IPS DF 4.7 (cell line): ENCODE measurements at regions not wholly inside any gene's neighbourhood (a gene's known extent, or its start where the extent isn't known, plus 50 kb on each side); places are given as distances from the start of the nearest gene placed in this dataset.
"Not testable (repeated sequence)": the region's sequence is repeated elsewhere in the genome, so short reads cannot be mapped to it uniquely, and the experiment has no call there.

Source experiments
- DNase-seq: peaks from one replicate; pipeline ENCODE4 v3.0.0-alpha.2; 2013; ENCODE audit warnings: low spot score; ENCODE audit errors: extremely low read depth

DNA sequence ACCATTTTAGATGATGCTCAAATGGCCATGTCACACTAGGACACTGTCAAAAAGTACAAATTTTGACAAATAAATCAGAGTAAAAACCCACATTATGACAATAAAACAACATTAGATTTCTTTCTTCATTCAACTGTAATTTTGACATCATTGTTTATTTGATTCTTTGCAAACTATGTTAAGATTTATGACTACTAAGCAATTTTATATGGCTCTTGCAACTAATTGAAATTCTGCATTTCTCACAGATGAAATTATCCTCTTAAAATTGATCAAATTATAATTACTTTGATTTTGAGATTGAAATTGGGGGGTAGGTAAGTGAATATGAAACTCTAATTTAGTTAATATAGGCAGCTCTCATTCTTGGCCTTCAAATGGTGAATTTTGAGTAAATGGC is 59.8 kb downstream of the ATOH1 start:
- DNase-seq = no peak

DNA sequence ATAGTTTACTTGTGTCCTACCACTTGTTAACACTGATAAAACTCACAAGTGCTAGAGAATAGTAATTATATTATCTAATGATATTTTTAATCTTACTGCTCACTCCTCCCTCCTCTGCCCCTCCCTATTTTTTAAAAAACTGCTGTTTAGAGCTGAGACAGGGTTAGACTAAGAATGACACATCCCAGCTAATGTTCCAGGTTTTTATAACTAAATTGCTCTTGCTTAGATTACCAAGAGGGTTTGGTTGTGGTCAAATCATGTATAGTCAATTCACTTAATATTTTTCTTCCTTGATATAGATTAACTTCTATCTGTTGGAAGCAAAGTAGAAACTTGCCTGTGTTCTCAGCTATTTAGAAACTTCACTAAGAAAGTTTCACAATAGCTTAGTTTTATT is 60.2 kb downstream of the ATOH1 start:
- no peak for DNase-seq

DNA sequence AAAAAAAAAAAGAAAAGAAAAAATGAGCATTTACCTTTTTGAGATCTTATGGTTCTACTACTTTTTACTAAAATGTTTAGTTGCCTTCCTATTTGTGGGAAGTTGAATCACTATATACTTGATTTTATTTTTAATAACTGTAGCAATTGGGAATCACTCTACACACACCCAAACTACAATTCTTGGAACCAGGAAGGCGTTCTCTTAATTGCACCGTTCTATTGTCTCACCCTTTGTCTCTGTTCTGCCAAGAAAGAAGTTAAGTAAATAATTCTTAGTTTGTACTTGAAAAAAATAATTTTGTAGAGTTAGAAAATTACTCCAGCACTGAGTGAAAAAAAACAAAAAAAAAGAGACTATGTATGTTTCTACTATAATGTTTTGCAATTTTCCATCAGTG is 62.7 kb downstream of the ATOH1 start:
- DNase-seq = no peak

DNA sequence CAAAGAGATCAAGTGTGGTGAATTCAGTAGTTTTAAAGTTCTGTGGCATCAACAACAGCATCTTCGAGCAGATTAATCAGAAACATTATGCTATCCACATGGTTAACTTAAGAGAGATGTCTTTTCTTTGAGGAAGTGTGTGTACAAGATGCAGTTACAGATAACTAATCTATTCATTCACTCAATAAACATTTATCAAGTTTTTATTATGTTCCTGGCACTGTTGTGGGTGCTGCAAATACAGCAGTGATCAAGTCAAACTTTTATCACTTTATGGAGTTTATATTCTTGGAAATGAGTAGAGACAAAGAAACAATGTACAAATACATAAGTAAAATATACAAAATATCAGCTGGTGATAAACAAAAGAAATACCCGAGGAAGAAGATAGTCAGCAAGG is 66.4 kb downstream of the ATOH1 start:
- no peak for DNase-seq

DNA sequence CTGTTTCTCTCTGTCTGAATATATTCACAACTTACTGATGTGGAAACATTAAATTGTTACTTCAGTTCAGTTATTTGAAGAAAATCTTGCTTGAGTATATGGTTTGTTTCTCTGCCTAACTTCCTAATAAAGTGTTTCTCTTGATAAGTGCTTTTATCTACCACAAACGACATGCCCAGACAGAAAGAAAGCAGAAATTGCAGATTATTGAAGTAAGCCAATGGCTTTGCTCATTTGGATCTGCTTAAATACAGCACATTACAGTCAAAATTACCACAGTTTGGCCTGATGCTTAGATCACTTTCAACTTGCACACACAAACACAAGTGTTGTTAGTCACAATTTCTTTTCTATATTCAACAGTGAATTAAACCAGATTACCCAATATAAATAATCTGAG is 68.0 kb downstream of the ATOH1 start:
- DNase-seq = no peak

DNA sequence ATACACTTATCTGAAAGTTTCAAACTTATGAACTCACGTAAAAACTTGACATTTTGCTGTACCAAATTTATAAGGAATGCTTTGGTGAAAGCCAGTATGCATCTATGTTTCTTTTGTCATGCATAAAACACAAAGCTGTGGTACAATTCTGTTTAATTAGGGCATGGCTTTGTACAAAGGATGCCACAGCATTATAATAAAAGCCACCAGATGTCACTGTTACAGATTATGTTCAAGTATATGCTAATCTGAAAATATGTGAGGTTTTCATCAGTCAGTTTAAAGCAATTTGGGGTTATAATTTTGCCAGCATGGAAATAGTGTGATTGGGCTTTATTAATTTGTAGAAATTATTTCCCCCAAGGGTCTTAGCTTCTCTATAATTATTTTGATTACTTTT is 69.0 kb downstream of the ATOH1 start:
- no peak for DNase-seq

DNA sequence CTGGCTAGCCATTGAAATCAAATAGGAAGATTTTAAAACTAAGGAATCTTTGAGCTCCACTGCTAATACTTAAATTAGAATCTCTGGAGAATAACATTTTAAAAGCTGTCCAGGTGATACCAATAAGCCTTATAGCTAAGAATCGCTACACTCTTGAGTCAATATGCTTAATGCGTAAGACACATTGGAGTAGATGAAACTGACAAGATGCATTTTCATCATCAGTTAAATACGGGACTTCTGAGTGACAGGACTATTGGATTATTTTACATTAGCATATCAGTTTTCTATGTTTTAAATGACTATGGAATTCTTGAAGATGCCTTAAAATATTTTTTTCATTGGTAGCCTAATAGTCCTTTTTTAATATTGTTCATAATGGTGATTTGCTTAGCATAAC is 80.2 kb downstream of the ATOH1 start:
- no peak for DNase-seq

DNA sequence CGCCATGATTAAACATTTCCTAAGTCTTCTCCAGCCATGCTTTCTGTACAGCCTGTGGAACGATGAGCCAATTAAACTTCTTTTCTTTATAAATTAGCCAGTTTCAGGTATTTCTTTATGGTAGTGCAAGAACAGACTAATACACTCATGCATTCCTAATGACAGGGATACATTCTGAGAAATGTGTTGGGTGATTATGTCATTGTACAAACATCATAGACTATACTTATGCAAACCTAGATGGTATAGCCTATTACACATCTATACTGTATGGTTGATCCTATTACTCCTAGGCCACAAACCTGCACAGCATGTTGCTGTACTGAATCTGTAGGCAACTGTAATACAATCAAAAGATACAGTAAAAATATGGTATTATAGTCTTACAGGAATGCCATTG is 83.1 kb downstream of the ATOH1 start:
- no peak for DNase-seq

DNA sequence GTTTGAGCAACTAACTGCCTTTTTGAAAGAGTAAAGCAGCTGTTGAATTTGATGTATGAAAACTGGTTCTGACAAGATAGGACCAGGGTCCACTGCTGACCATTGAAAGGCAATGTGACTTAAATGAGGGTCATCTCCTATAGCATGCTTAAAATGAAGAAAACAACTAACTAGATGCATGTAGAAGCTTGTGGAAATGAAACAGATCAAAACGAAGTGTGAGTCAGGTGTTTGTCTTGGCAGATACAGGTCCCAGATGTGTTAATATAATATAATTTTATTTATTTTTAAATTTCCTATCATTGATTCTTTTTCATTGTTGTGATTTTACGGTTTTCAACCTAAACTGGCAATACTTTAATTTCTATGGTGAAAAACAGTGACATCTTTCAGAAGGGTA is 83.6 kb downstream of the ATOH1 start:
- DNase-seq = no peak

DNA sequence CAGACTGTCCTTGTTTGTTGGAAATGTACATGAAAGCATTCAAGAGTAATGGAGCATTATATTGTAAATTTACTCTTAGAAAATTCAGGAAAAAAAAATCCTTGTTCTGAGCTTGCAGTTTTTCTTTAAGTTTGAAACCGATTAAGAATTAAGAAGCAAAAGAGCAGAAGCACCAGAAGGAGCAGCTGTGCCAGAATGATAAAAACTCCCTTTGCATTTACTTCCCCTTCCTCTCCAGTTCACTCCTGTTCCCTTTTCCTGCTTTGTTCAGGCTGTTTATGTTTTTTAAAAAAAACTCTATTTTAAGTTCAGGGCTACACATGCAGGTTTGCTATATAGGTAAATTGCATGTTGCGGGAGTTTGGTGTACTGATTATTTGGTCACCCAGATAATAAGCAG is 90.3 kb downstream of the ATOH1 start:
- DNase-seq = no peak

DNA sequence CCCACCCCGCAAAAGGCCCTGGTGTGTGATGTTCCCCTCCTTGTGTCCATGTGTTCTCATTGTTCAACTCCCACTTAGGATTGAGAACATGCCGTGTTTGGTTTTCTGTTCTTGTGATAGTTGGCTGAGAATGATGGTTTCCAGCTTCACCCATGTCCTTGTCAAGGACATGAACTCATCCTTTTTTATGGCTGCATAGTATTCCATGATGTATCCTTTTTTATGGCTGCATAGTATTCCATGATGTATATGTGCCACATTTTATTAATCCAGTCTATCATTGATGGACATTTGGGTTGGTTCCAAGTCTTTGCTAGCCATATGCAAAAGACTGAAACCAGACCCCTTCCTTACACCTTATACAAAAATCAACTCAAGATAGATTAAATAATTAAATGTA is 95.0 kb downstream of the ATOH1 start:
- not testable (repeated sequence) for DNase-seq

DNA sequence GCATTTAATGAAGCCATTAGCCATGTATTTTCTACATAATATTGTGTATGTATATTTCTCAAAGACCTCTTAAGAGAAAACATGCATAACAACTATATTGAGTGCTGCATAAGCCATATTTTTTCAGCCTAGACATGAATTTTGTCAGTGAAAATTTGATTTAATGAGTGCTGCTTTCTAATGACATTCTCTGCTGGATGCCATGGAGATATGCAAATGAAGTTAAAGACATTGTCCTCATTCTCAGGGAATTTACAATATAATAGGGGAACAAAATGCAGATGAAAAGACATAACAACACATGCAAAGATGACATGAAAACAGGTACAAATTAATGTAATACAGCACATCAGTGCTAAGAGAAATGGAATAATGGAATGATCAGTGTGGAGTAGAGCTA is 118.7 kb downstream of the ATOH1 start:
- DNase-seq = no peak

DNA sequence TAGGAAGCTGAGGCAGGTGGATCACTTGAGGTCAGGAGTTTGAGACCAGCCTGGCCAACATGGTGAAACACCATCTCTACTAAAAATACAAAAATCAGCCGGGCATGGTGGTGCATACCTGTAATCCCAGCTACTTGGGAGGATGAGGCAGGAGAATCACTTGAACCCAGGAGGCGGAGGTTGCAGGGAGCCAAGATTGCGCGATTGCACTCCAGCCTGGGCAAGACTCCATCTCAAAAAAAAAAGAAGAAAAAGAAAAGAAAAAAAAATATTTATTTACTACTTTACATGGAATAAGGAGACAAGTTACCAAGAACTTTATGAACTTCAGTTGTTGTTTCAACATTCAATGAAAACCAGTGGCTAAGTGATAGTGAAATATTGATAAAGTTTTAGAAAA is 121.7 kb downstream of the ATOH1 start:
- DNase-seq = not testable (repeated sequence)

DNA sequence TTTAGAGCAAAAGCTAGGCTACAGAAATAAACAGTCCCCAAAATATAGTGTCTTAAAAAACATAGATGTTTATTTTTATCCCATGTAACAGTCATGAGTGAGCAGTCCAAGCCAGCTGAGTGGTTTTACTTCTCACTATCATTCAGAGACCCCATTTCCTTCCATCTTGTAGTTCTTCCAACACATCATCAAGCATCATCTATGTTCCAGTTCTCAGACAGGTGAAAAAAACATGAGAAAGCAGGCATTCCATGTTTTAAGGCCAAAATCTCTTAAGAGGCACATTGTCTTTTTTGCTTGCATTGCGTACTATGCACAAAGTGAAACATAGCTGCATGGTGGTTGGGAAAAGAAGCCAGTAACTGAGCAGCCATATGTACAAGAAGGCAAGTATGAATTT is 128.6 kb downstream of the ATOH1 start:
- no peak for DNase-seq

DNA sequence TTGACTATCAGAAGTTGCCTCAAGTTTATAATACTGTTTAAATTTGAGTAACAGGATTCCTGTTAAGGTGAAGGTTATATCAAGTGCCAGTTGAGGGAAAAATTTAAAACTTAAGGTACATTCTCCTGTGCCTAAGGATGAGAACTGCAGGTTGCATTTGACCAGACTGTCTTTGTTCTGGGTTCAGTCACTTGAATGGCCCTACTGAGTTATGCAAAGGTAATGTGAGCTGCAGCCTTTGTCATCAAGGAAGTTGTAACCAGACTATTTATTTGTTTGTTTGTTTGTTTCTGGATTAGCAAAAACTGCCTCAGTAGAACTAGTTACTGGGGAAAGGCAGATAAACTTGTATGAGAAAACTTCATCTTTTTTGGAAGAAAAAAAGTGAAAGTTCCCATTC is 131.9 kb downstream of the ATOH1 start:
- peak; percentile 11 for DNase-seq

DNA sequence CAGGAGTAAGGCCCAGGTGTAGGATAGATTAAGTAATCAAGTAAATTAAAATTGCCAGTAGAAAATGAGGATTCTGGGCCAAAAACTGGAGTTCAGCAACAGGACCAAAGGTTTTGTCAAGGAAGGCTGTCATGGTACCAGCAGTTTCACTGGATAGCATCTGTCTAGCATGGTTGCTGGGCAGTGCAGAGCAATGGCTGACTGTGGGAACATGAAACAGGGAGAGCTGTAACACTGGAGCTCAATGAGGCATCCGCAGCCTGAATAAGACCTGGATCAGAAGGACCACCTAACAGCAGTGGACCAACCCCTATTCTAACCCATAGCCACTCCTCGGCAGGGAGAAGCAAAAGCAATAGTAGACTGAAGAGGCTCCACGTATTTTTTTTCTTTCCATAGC is 132.4 kb downstream of the ATOH1 start:
- DNase-seq = no peak

DNA sequence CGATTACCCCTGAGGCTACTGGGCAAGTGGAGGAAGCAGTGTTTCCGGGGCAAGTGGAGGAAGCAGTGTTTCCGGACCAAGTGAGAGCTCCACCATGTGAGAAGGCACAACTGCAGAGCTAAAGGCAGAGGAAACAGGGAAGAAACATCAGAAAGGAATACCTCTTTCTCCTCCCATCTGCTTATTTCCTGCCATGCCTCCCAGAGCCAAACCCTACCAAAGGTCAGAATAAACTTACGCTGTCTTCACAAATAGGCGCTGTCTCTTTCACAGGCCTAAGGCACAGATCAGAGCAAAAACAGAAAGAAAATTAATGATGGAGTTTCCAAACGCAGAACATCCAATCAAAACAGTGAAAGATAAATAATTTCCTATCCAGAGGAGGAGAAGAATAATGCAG is 153.0 kb downstream of the ATOH1 start:
- no peak for DNase-seq

DNA sequence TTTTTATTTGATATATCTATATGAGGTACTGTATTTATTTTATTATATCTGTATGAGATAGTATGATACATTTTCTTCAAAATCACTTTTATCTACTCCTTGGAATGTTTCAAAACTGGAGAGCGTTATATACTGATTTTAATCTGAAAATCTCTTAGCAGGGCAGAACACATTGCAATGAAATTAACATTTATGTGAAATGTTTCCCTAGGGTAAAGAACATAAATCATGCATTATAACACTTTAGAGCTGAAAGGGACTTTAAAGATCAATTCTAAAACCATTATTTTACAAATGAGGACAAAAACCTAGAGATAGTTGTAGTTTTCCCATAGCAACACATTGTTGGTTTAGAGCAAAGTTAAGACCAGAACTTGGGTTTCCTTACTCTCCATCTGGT is 153.7 kb downstream of the ATOH1 start:
- DNase-seq = no peak

DNA sequence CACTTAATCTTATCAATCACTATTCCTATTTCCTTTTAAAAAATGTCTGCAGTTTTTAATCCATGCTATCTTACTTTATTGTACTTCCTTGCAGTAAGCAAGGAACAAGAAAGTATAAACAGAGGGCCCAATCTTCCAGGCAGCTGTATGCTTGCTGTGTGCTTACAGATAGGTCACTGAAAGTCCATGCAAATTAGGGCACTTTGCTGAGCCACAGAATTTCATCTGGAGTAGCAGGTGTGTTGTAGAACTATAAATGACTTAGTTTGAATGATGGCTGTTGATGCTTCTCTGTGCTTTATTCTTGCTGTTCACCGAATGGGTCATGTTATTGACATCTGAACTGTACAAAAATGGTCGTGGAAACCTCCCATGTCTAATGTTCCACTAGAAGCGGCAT is 154.6 kb downstream of the ATOH1 start:
- DNase-seq = no peak

DNA sequence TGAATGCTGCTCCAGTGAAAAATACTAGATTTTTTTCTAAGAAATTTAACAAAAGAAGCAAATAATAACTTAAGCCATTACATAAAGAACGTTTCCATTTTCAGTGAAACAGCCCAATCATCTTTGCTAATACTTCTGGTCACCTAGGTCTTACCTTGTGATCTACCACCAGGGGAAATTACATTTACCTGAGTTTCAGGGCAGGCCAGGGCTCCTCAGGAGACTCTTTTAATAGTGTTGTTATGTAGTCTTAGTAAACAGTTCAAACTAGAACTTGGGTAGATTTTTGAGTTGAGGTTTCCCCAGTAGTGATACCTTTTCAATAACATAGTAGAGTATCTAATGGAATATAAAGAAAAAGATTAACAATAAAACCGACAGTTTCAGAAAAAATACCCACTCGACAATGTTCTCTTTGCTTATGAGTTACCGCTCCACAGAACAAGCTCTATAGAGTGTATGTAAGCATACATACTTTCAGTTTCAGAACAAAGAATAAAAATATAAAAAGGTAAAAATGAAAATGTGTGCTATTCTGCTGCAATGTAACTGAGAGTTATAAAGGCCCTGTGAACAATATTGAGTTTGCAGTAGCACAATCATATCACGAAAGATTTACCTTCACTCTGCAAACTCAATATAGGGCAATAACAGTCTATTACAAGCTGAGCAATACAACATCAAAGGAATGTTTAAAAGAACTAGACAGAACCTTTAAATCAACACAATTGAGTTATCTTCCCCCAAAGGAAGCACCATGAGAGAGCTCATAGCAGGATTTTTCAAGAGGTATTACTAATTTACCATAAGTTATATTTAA is 165.8 kb downstream of the ATOH1 start:
- DNase-seq = no peak

DNA sequence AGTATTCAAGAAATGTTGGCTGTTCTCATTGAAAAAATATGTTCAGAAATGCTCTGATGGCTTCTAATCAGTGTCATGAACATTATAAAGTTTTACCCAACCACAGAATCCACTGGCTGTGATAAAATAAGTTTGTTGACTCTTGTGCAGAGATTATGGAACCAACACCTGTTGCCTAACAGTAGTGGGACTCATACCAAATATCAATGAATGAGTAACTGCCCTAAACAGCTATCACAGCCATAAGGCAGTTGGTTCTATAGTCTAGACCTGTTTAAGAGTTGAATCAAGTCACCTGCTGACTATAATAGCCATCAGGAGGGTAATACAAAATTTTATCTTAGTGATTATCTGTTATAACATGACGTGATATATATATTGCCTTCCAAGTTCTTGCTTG is 168.3 kb downstream of the ATOH1 start:
- no peak for DNase-seq

DNA sequence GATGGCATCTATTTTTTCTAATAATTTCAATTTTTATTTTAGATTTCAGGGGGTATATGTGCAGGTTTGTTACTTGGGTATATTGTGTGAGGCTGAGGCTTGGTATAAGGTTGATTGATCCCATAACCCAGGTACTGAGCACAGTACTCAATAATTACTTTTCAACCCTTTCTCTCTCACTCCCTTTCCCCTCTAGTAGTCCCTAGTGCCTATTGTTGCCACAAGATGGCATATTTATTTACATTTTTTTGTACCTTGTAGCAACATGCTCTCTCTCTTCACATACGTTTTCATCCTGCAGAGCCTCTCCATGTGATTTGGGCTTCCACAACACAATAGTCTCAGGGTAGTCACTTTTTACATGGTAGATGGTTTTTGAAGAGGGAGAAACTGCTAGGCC is 172.0 kb downstream of the ATOH1 start:
- no peak for DNase-seq

DNA sequence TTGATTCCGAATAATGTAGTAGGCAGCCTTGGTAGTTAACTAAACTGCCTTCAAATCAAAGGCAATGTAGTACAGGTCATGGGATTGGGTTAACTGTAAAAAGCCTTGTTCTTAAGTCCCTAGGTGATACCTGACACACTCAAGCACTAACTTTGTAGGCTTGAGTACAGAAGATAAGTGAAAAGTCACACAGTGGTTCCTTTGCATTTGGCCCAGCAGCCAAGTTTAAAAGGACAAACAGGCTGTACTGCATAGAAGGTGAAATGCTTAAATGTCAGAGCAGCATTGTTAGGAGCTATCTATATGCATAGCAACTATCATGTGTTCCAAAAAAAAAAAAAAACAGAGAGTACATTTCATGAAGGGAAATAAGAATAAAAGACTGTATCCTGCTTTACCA is 178.4 kb downstream of the ATOH1 start:
- DNase-seq = no peak

DNA sequence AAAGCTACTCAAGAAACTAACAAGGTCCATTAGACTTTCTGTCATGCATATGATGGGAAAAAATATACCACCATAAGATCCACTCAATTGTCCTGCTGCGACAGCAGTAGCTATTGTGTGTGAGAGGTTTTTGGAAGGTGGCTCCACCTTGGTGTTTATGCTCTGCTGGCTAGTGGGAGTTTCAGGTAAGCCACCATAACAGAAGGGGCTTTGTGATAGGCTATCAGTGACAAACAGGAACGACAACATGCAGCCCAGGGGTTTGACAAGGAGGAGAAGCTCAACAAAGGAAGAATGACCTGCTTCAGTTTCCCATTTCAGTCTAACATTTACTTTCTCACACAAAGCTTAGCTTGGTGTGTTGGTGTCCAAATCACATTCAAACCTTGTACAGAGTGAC is 182.6 kb downstream of the ATOH1 start:
- DNase-seq = no peak
